ENCODE measurements at regions not wholly inside any gene's neighbourhood (a gene's known extent, or its start where the extent isn't known, plus 50 kb on each side); places are given as distances from the start of the nearest gene placed in this dataset.

GRCh38 chr13:33662392-33662791 is 155.6 kb upstream of the RFC3 start:
- TF ChIP-seq EP300 (IDR thresholded peaks at IDR 0.05; ENCODE audit: borderline replicate concordance in 1 of 2, control insufficient read depth in 1 of 2, low read depth in 2 of 2, low read length in 2 of 2): no peak
- TF ChIP-seq SRF (IDR thresholded peaks at IDR 0.05; ENCODE audit: low read depth in 2 of 2, low read length in 2 of 2): no peak
- TF ChIP-seq, protein P1, sequence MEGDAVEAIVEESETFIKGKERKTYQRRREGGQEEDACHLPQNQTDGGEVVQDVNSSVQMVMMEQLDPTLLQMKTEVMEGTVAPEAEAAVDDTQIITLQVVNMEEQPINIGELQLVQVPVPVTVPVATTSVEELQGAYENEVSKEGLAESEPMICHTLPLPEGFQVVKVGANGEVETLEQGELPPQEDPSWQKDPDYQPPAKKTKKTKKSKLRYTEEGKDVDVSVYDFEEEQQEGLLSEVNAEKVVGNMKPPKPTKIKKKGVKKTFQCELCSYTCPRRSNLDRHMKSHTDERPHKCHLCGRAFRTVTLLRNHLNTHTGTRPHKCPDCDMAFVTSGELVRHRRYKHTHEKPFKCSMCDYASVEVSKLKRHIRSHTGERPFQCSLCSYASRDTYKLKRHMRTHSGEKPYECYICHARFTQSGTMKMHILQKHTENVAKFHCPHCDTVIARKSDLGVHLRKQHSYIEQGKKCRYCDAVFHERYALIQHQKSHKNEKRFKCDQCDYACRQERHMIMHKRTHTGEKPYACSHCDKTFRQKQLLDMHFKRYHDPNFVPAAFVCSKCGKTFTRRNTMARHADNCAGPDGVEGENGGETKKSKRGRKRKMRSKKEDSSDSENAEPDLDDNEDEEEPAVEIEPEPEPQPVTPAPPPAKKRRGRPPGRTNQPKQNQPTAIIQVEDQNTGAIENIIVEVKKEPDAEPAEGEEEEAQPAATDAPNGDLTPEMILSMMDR (IDR thresholded peaks at IDR 0.05 in 2 of 3, conservative IDR thresholded peaks at IDR 0.05 in 1 of 3; ENCODE audit: control insufficient read depth in 2 of 3, extremely low read depth in 1 of 3, insufficient read depth in 1 of 3, low read depth in 3 of 3, low read length in 3 of 3): no peak
- TF ChIP-seq MTA3 (IDR thresholded peaks at IDR 0.05; ENCODE audit: borderline replicate concordance, low read length): no peak
- no peak for TF ChIP-seq SPI1 (IDR thresholded peaks at IDR 0.05; ENCODE audit: borderline replicate concordance, insufficient read depth, low read depth, low read length)
- no peak for TF ChIP-seq SIN3A (IDR thresholded peaks at IDR 0.05; ENCODE audit: low read depth, low read length)
- no peak for TF ChIP-seq PML (IDR thresholded peaks at IDR 0.05; ENCODE audit: low read length)
- no peak for TF ChIP-seq SMC3 (IDR thresholded peaks at IDR 0.05; ENCODE audit: borderline replicate concordance, low read length)

Data from GM12878 (cell line).